ENCODE measurements at regions not wholly inside any gene's neighbourhood (a gene's known extent, or its start where the extent isn't known, plus 50 kb on each side); places are given as distances from the start of the nearest gene placed in this dataset.

GRCh38 chr10:130666215-130666614, 530.0 kb downstream of the GLRX3 start:
- H3K9me2 ChIP-seq (replicated peaks; ENCODE audit: low read length) = no peaks in the 10 kb centered on the region
- no peaks in the 10 kb centered on the region for H3K27me3 ChIP-seq (ENCODE audit: low read length)
- no peak overlapping the region for H3K4me3 ChIP-seq (ENCODE audit: low read length)
- ChIA-PET CTCF (no interaction called here), POLR2A (ENCODE audit: unreplicated experiment) (no interaction called here)
- ATAC-seq (no peak), DNase-seq (no peak)
- H3K4me2 ChIP-seq (ENCODE audit: low read length) = no peak overlapping the region
- no peaks in the 10 kb centered on the region for H3K36me3 ChIP-seq (ENCODE audit: low read depth, low read length)
- H4K20me1 ChIP-seq (ENCODE audit: low read length) = no peaks in the 10 kb centered on the region
- no peaks in the 10 kb centered on the region for H3K79me2 ChIP-seq (ENCODE audit: low read length)
- H3F3A ChIP-seq (ENCODE audit: low read length, unreplicated experiment) = no peaks in the 10 kb centered on the region
- H3K9me3 ChIP-seq (ENCODE audit: low read length) = no peaks in the 10 kb centered on the region
- H2AFZ ChIP-seq (ENCODE audit: low read length) = no peak overlapping the region
- intact Hi-C loops (cut with micrococcal nuclease) = no loop called here
- no peak overlapping the region for H3K27ac ChIP-seq (ENCODE audit: low read length)
- no TSS peak for BruUV-seq (replicated peaks)
- H3K9ac ChIP-seq (ENCODE audit: low read length) = no peak overlapping the region
- H3K4me1 ChIP-seq (ENCODE audit: insufficient read depth, low read length) = no peaks in the 10 kb centered on the region
- TF ChIP-seq EZH2 (IDR thresholded peaks at IDR 0.05; ENCODE audit: low read length, unreplicated experiment) = no peak
- TF ChIP-seq EZH2phosphoT487 (IDR thresholded peaks at IDR 0.05; ENCODE audit: borderline replicate concordance, low read length) = no peak
- no peak for TF ChIP-seq CTCF (conservative IDR thresholded peaks at IDR 0.05; ENCODE audit: low read depth, low read length)

- TF ChIP-seq CTCF (conservative IDR thresholded peaks at IDR 0.05; ENCODE audit: low read depth, low read length) (peak; percentile 18; the same call in 1 of the 2 replicates), EZH2phosphoT487 (IDR thresholded peaks at IDR 0.05; ENCODE audit: borderline replicate concordance, low read length) (no peak), EZH2 (IDR thresholded peaks at IDR 0.05; ENCODE audit: low read length, unreplicated experiment) (no peak)
- ATAC-seq (no peak), DNase-seq (peak; percentile 1)
- ChIA-PET CTCF (no interaction called here), POLR2A (ENCODE audit: unreplicated experiment) (no interaction called here)
- Histone ChIP-seq H3K4me1 (ENCODE audit: insufficient read depth, low read length) (no peaks in the 10 kb centered on the region), H3K79me2 (ENCODE audit: low read length) (no peaks in the 10 kb centered on the region), H3K9me2 (replicated peaks; ENCODE audit: low read length) (no peaks in the 10 kb centered on the region), H3K27ac (ENCODE audit: low read length) (no peak overlapping the region), H3K36me3 (ENCODE audit: low read depth, low read length) (no peaks in the 10 kb centered on the region), H3K9me3 (ENCODE audit: low read length) (no peaks in the 10 kb centered on the region), H3K27me3 (ENCODE audit: low read length) (no peaks in the 10 kb centered on the region), H2AFZ (ENCODE audit: low read length) (no peak overlapping the region), H3F3A (ENCODE audit: low read length, unreplicated experiment) (no peaks in the 10 kb centered on the region), H3K4me3 (ENCODE audit: low read length) (no peak overlapping the region), H3K9ac (ENCODE audit: low read length) (no peak overlapping the region), H4K20me1 (ENCODE audit: low read length) (no peaks in the 10 kb centered on the region), H3K4me2 (ENCODE audit: low read length) (no peak overlapping the region)
- intact Hi-C loops (cut with micrococcal nuclease) = no loop called here
- no TSS peak for BruUV-seq (replicated peaks)
These were observed 550.6 kb downstream of the GLRX3 start for GRCh38 chr10:130686689-130687300.

GRCh38 chr10:130687566-130687965, 551.4 kb downstream of the GLRX3 start:
- no TSS peak for BruUV-seq (replicated peaks)
- Histone ChIP-seq H3K9ac (ENCODE audit: low read length) (no peak overlapping the region), H4K20me1 (ENCODE audit: low read length) (no peaks in the 10 kb centered on the region), H3K27ac (ENCODE audit: low read length) (no peak overlapping the region), H3K79me2 (ENCODE audit: low read length) (no peaks in the 10 kb centered on the region), H3K36me3 (ENCODE audit: low read depth, low read length) (no peaks in the 10 kb centered on the region), H3K4me2 (ENCODE audit: low read length) (no peak overlapping the region), H2AFZ (ENCODE audit: low read length) (no peak overlapping the region), H3K9me3 (ENCODE audit: low read length) (no peaks in the 10 kb centered on the region), H3K9me2 (replicated peaks; ENCODE audit: low read length) (no peaks in the 10 kb centered on the region), H3K4me3 (ENCODE audit: low read length) (no peak overlapping the region), H3F3A (ENCODE audit: low read length, unreplicated experiment) (no peaks in the 10 kb centered on the region), H3K27me3 (ENCODE audit: low read length) (no peaks in the 10 kb centered on the region), H3K4me1 (ENCODE audit: insufficient read depth, low read length) (no peaks in the 10 kb centered on the region)
- POLR2A ChIA-PET (ENCODE audit: unreplicated experiment) = no interaction called here
- DNase-seq = no peak
- ATAC-seq = no peak
- no peak for TF ChIP-seq CTCF (conservative IDR thresholded peaks at IDR 0.05; ENCODE audit: low read depth, low read length)
- no peak for TF ChIP-seq EZH2 (IDR thresholded peaks at IDR 0.05; ENCODE audit: low read length, unreplicated experiment)
- TF ChIP-seq EZH2phosphoT487 (IDR thresholded peaks at IDR 0.05; ENCODE audit: borderline replicate concordance, low read length) = no peak
- intact Hi-C loops (cut with micrococcal nuclease) = no loop called here
- CTCF ChIA-PET = no interaction called here
